Ishikawa (cell line): ENCODE measurements at regions not wholly inside any gene's neighbourhood (a gene's known extent, or its start where the extent isn't known, plus 50 kb on each side); places are given as distances from the start of the nearest gene placed in this dataset.

Source experiments
- CEBPB ChIP-seq: IDR thresholded peaks from 2 replicates; pipeline ENCODE4 v1.6.1; 2012
- CREB1 ChIP-seq: IDR thresholded peaks from 2 replicates; pipeline ENCODE4 v1.6.1; 2012; ENCODE audit warnings: low read depth
- EGR1 ChIP-seq: IDR thresholded peaks from 2 replicates; pipeline ENCODE4 v1.6.1; 2012
- EP300 ChIP-seq: IDR thresholded peaks from 2 replicates; pipeline ENCODE4 v1.6.1; 2012; ENCODE audit warnings: borderline replicate concordance
- MAX ChIP-seq: IDR thresholded peaks from 2 replicates; pipeline ENCODE4 v1.6.1; 2012
- REST ChIP-seq: IDR thresholded peaks from 2 replicates; pipeline ENCODE4 v1.6.1; 2012; ENCODE audit warnings: low read depth, mild to moderate bottlenecking
- TAF1 ChIP-seq: IDR thresholded peaks from 2 replicates; pipeline ENCODE4 v1.6.1; 2012; ENCODE audit warnings: low read depth, mild to moderate bottlenecking
- TCF12 ChIP-seq: IDR thresholded peaks from 2 replicates; pipeline ENCODE4 v1.6.1; 2012; ENCODE audit warnings: low read depth
- USF1 ChIP-seq: IDR thresholded peaks from 2 replicates; pipeline ENCODE4 v1.6.1; 2012
- YY1 ChIP-seq: IDR thresholded peaks from 2 replicates; pipeline ENCODE4 v1.6.1; 2012; ENCODE audit warnings: low read depth

- TF ChIP-seq MAX: no peak
- no peak for TF ChIP-seq TCF12
- no peak for TF ChIP-seq TAF1
- TF ChIP-seq REST: no peak
- TF ChIP-seq EP300: no peak
- TF ChIP-seq CEBPB: no peak
- no peak for TF ChIP-seq EGR1
- TF ChIP-seq USF1: no peak
- no peak for TF ChIP-seq YY1
- no peak for TF ChIP-seq CREB1
Measured at GRCh38 chr10:128398999-128399398, 272.8 kb upstream of the MKI67 start.
